HCT116 (cell line): ENCODE measurements at regions not wholly inside any gene's neighbourhood (a gene's known extent, or its start where the extent isn't known, plus 50 kb on each side); places are given as distances from the start of the nearest gene placed in this dataset.

ENCODE experiments used
- ATAC-seq: fragments of 200-7000 bp; cut with Tn5 transposase; 2 replicates; pipeline ENCODE4 v1.9.1; 2020; ENCODE audit warnings: mild to moderate bottlenecking, moderate library complexity
- BruUV-seq: library from RNA; stranded (reverse); fragments of 400-500 nt; replicated peaks from 2 replicates; lab custom pipeline; 2021; lab: Mats Ljungman, UMichigan
- CTCF ChIA-PET: fragments of 300-600 bp; sonication (Branson Sonifier 250); formaldehyde crosslinking; loops from one replicate; lab custom pipeline; 2021; ENCODE audit warnings: antibody characterized with exemption; lab: Charles Lee
- POLR2A ChIA-PET: fragments of 300-600, 350-600 bp; sonication (Branson Sonifier 250); formaldehyde crosslinking; loops from one replicate; lab custom pipeline; 2021; ENCODE audit warnings: antibody characterized with exemption; lab: Charles Lee
- RAD21 ChIA-PET, 2 experiments: fragments of 300-600 bp; sonication (Branson Sonifier 250); formaldehyde crosslinking; loops; one replicate each; lab custom pipeline; 2023; ENCODE audit warnings: low total read pairs in 2 of 2; ENCODE audit not compliant: uncharacterized antibody in 2 of 2, unreplicated experiment in 2 of 2, low non-redundant PET in 1 of 2; lab: Charles Lee
- DNase-seq: peaks from one replicate; pipeline ENCODE4 v3.0.0-alpha.2; 2010; ENCODE audit warnings: low read depth, low spot score
- H2AFZ ChIP-seq: fragments of 200-600 bp; shearing (Covaris generic), sonication (generic); 2 replicates; pipeline ENCODE4 v1.6.1; 2017; ENCODE audit warnings: low read depth, mixed run types, mixed read lengths, antibody characterized with exemption, low read length; ENCODE audit not compliant: poor library complexity, severe bottlenecking
- H3K27ac ChIP-seq: 2 replicates; pipeline ENCODE4 v1.5.1; 2012; ENCODE audit warnings: low read depth, low read length
- H3K27me3 ChIP-seq: fragments of 200-600 bp; sonication (generic); 2 replicates; pipeline ENCODE4 v1.6.1; 2016; ENCODE audit warnings: mixed run types, low read length, mixed read lengths; ENCODE audit not compliant: insufficient read depth
- H3K36me3 ChIP-seq, 2 experiments: fragments of 200-500 bp in 1 of 2; fragments of 200-600 bp in 1 of 2; sonication (Bioruptor generic) in 1 of 2; sonication (generic) in 1 of 2; 2 replicates each; pipeline versions ENCODE4 v1.5.1 to v1.6.1; 2014 to 2016; ENCODE audit warnings: low read length in 2 of 2, inconsistent platforms in 1 of 2, mixed read lengths in 1 of 2, mixed run types in 1 of 2; ENCODE audit not compliant: insufficient read depth in 2 of 2, control insufficient read depth in 1 of 2
- H3K4me1 ChIP-seq, 2 experiments: fragments of 200-600 bp in 1 of 2; sonication (generic) in 1 of 2; 2 replicates each; pipeline versions ENCODE4 v1.5.1 to v1.6.1; 2012 to 2017; ENCODE audit warnings: low read length in 2 of 2, inconsistent platforms in 1 of 2, mild to moderate bottlenecking in 1 of 2, mixed read lengths in 1 of 2, mixed run types in 1 of 2, moderate library complexity in 1 of 2; ENCODE audit not compliant: insufficient read depth in 2 of 2, control insufficient read depth in 1 of 2
- H3K4me2 ChIP-seq: fragments of 200-600 bp; sonication (generic); 2 replicates; pipeline ENCODE4 v1.6.1; 2017; ENCODE audit warnings: mixed run types, low read length, mixed read lengths
- H3K4me3 ChIP-seq, 2 experiments: fragments of 200-600 bp in 1 of 2; sonication (generic) in 1 of 2; replicated peaks in 1 of 2; 2 replicates each; pipeline ENCODE4 v1.5.1; 2011 to 2016; ENCODE audit warnings: low read length in 2 of 2, control low read depth in 1 of 2, low read depth in 1 of 2, mild to moderate bottlenecking in 1 of 2, mixed read lengths in 1 of 2, mixed run types in 1 of 2
- H3K79me2 ChIP-seq: fragments of 200-600 bp; sonication (generic); 2 replicates; pipeline ENCODE4 v1.6.1; 2017; ENCODE audit warnings: mild to moderate bottlenecking, mixed run types, low read length, moderate library complexity, mixed read lengths; ENCODE audit not compliant: insufficient read depth
- H3K9ac ChIP-seq: fragments of 200-600 bp; sonication (generic); 2 replicates; pipeline ENCODE4 v1.6.1; 2016; ENCODE audit warnings: low read length, mixed read lengths
- H3K9me2 ChIP-seq: fragments of 200-600 bp; sonication (generic), shearing (Covaris generic); 2 replicates; pipeline ENCODE4 v1.6.1; 2017; ENCODE audit warnings: mixed run types, mild to moderate bottlenecking, moderate library complexity; ENCODE audit not compliant: insufficient read depth
- H3K9me3 ChIP-seq, 2 experiments: fragments of 200-500 bp in 1 of 2; fragments of 200-600 bp in 1 of 2; sonication (Bioruptor generic) in 1 of 2; sonication (generic) in 1 of 2; 2 replicates each; pipeline ENCODE4 v1.6.1; 2014 to 2017; ENCODE audit warnings: low read length in 2 of 2, mixed read lengths in 2 of 2, inconsistent platforms in 1 of 2, low read depth in 1 of 2, mild to moderate bottlenecking in 1 of 2, mixed run types in 1 of 2, moderate library complexity in 1 of 2; ENCODE audit not compliant: control insufficient read depth in 1 of 2, insufficient read depth in 1 of 2
- H4K20me1 ChIP-seq: fragments of 200-600 bp; sonication (generic), shearing (Covaris generic); 2 replicates; pipeline ENCODE4 v1.6.1; 2017; ENCODE audit warnings: mixed run types, mild to moderate bottlenecking, moderate library complexity; ENCODE audit not compliant: insufficient read depth
- EGR1 ChIP-seq: IDR thresholded peaks from 2 replicates; pipeline ENCODE4 v1.6.1; 2012; ENCODE audit warnings: low read depth
- EZH2 ChIP-seq: fragments of 200-600 bp; sonication (generic); IDR thresholded peaks from 2 replicates; pipeline ENCODE4 v1.6.1; 2017; ENCODE audit warnings: antibody characterized with exemption, mixed run types
- EZH2phosphoT487 ChIP-seq: fragments of 200-600 bp; IDR thresholded peaks from 2 replicates; pipeline ENCODE4 v1.6.1; 2018; ENCODE audit warnings: antibody characterized with exemption, borderline replicate concordance
- MAX ChIP-seq: IDR thresholded peaks from 2 replicates; pipeline ENCODE4 v1.6.1; 2012
- POLR2AphosphoS5 ChIP-seq: IDR thresholded peaks from 2 replicates; pipeline ENCODE4 v1.6.1; 2011; ENCODE audit warnings: mild to moderate bottlenecking, low read depth, low read length, moderate library complexity
- RAD21 ChIP-seq: IDR thresholded peaks from 2 replicates; pipeline ENCODE4 v1.6.1; 2012; ENCODE audit warnings: low read depth, mild to moderate bottlenecking
- REST ChIP-seq: IDR thresholded peaks from 2 replicates; pipeline ENCODE4 v1.6.1; 2012; ENCODE audit warnings: low read depth
- SP1 ChIP-seq: IDR thresholded peaks from 2 replicates; pipeline ENCODE4 v1.6.1; 2012; ENCODE audit warnings: low read depth
- SRF ChIP-seq: IDR thresholded peaks from 2 replicates; pipeline ENCODE4 v1.6.1; 2012; ENCODE audit warnings: low read depth
- TCF7L2 ChIP-seq: IDR thresholded peaks from 2 replicates; pipeline ENCODE4 v1.7.0; 2011; ENCODE audit warnings: borderline replicate concordance, inconsistent platforms; ENCODE audit not compliant: insufficient read depth, insufficient read length; ENCODE audit errors: extremely low read depth
- ZBTB33 ChIP-seq: IDR thresholded peaks from 2 replicates; pipeline ENCODE4 v1.6.1; 2011; ENCODE audit warnings: mild to moderate bottlenecking, low read length, moderate library complexity; ENCODE audit not compliant: insufficient replicate concordance; ENCODE audit errors: extremely low read depth
- ZNF274 ChIP-seq: fragments of 200-500 bp; sonication (Bioruptor generic); IDR thresholded peaks from 2 replicates; pipeline ENCODE4 v1.6.1; 2014; ENCODE audit warnings: mild to moderate bottlenecking, low read depth, low read length, inconsistent platforms
- intact Hi-C: fragments of 100-400 bp; cut with micrococcal nuclease; formaldehyde crosslinking; loops from 2 replicates; pipeline ENCODE4 v1.10.0; 2022

GRCh38 chr2:225173909-225174308 lies 131.6 kb upstream of the DOCK10 start:
- Histone ChIP-seq H3K27me3 (no peaks in the 10 kb centered on the region), H3K4me1 (no peaks in the 10 kb centered on the region), H3K9ac (no peak overlapping the region), H3K9me2 (peaks cover 2% of the 10 kb centered on the region; the same call in 1 of the 2 replicates), H3K4me3 (no peak overlapping the region), H4K20me1 (no peaks in the 10 kb centered on the region), H3K4me2 (no peak overlapping the region), H3K79me2 (no peaks in the 10 kb centered on the region), H2AFZ (no peak overlapping the region), H3K27ac (no peak overlapping the region), H3K36me3 (no peaks in the 10 kb centered on the region), H3K9me3 (no peaks in the 10 kb centered on the region)
- ATAC-seq (no peak), DNase-seq (no peak)
- TF ChIP-seq MAX = no peak
- no peak for TF ChIP-seq ZBTB33
- no peak for TF ChIP-seq RAD21
- no peak for TF ChIP-seq SP1
- ChIA-PET POLR2A (no interaction called here), RAD21 (no interaction called here), CTCF (no interaction called here)
- BruUV-seq = no TSS peak
- intact Hi-C loops = no loop called here

- CTCF ChIA-PET = no interaction called here
- RAD21 ChIA-PET = interaction anchor here in 1 of 2 experiments (0.6 kb wide), 1 partner anchor 489 kb away, joined by 3 read pairs; no protein-coding TSS in a partner anchor
- Histone ChIP-seq H3K36me3 (no peaks in the 10 kb centered on the region), H3K9me3 (no peaks in the 10 kb centered on the region), H3K27ac (no peak overlapping the region), H3K27me3 (no peaks in the 10 kb centered on the region), H3K9ac (no peak overlapping the region), H3K4me3 (no peak overlapping the region), H3K4me2 (no peak overlapping the region), H3K9me2 (peaks cover 2% of the 10 kb centered on the region; the same call in 1 of the 2 replicates), H4K20me1 (no peaks in the 10 kb centered on the region), H2AFZ (no peak overlapping the region), H3K79me2 (no peaks in the 10 kb centered on the region), H3K4me1 (no peaks in the 10 kb centered on the region)
- intact Hi-C loops = no loop called here
- no peak for ATAC-seq
- no TSS peak for BruUV-seq
- DNase-seq = no peak
- POLR2A ChIA-PET = no interaction called here
- TF ChIP-seq REST = no peak
- no peak for TF ChIP-seq EZH2phosphoT487
- TF ChIP-seq SP1 = no peak
- no peak for TF ChIP-seq EGR1
- no peak for TF ChIP-seq RAD21
- no peak for TF ChIP-seq TCF7L2
- TF ChIP-seq POLR2AphosphoS5 = no peak
- no peak for TF ChIP-seq SRF
- TF ChIP-seq ZNF274 = no peak
- TF ChIP-seq EZH2 = no peak
These were observed 129.1 kb upstream of the DOCK10 start for GRCh38 chr2:225171350-225171749.
